Sigmoid colon (tissue), 3 donors: ENCODE measurements at regions not wholly inside any gene's neighbourhood (a gene's known extent, or its start where the extent isn't known, plus 50 kb on each side); places are given as distances from the start of the nearest gene placed in this dataset.

Experiments
- CTCF ChIP-seq, 4 experiments: fragments of 450-650 bp in 3 of 4; fragments of 200-600 bp in 1 of 4; IDR thresholded peaks; one replicate each; pipeline ENCODE4 v1.5.1; 2016 to 2019; ENCODE audit warnings: antibody characterized with exemption in 4 of 4, mild to moderate bottlenecking in 3 of 4, moderate library complexity in 2 of 4
- POLR2A ChIP-seq, 2 donors: fragments of 450-650 bp; IDR thresholded peaks; one replicate each; pipeline ENCODE4 v1.6.1; 2016; ENCODE audit warnings: antibody characterized with exemption in 2 of 2, mild to moderate bottlenecking in 2 of 2, moderate library complexity in 2 of 2

GRCh38 chr15:97076011-97076410, 745.5 kb downstream of the NR2F2 start:
- TF ChIP-seq CTCF (IDR thresholded peaks at IDR 0.05) (no peak), POLR2A (IDR thresholded peaks at IDR 0.05) (no peak)
